ENCODE measurements at regions not wholly inside any gene's neighbourhood (a gene's known extent, or its start where the extent isn't known, plus 50 kb on each side); places are given as distances from the start of the nearest gene placed in this dataset.

GRCh38 chr11:112583261-112583893 lies 322.7 kb upstream of the PLET1 start:
- ChIA-PET CTCF (no interaction called here), POLR2A (no interaction called here)
- Histone ChIP-seq H3K36me3 (ENCODE audit: control insufficient read depth, insufficient read depth, low read length) (no peaks in the 10 kb centered on the region), H3K4me3 (ENCODE audit: low read depth in 2 of 2, low read length in 2 of 2) (no peak overlapping the region), H3K4me1 (ENCODE audit: control insufficient read depth, insufficient read depth, low read length) (no peaks in the 10 kb centered on the region), H3K27ac (ENCODE audit: low read length) (no peak overlapping the region), H3K9me3 (ENCODE audit: control insufficient read depth, insufficient read depth, low read depth, low read length) (no peaks in the 10 kb centered on the region), H3K27me3 (ENCODE audit: control insufficient read depth, insufficient read depth, low read length) (peaks cover 9% of the 10 kb centered on the region)
- no peak for TF ChIP-seq REST (IDR thresholded peaks at IDR 0.05; ENCODE audit: insufficient read depth in 1 of 2, low read depth in 2 of 2, low read length in 1 of 2)
- TF ChIP-seq POLR2AphosphoS5 (IDR thresholded peaks at IDR 0.05; ENCODE audit: low read depth, low read length), result no peak
- in situ Hi-C loops (cut with HindIII; ENCODE audit: low pct_unique_long_range_greater_than_20kb, low sequenced_read_pairs) (no loop called here), intact Hi-C loops (cut with micrococcal nuclease; ENCODE audit: unreplicated experiment) (loop anchor here (10.0 kb wide), 1 partner anchor 531 kb away; no protein-coding TSS in a partner anchor)
- ATAC-seq, result no peak
- DNase-seq (ENCODE audit: low read depth, low spot score), result no peak
- no TSS peak for BruUV-seq (replicated peaks)

- ChIA-PET CTCF (no interaction called here), POLR2A (no interaction called here)
Observed at GRCh38 chr11:112584672-112585071, 324.0 kb upstream of the PLET1 start.

More at GRCh38 chr11:112584672-112585071, 324.0 kb upstream of the PLET1 start:
- intact Hi-C loops (cut with micrococcal nuclease; ENCODE audit: unreplicated experiment) (loop anchor here (5.0 to 10.0 kb wide), 2 partner anchors 292 to 530 kb away; no protein-coding TSS in a partner anchor), in situ Hi-C loops (cut with HindIII; ENCODE audit: low pct_unique_long_range_greater_than_20kb, low sequenced_read_pairs) (no loop called here)
- no TSS peak for BruUV-seq (replicated peaks)
- ATAC-seq, result no peak
- no peaks in the 10 kb centered on the region for H3K9me3 ChIP-seq (ENCODE audit: control insufficient read depth, insufficient read depth, low read depth, low read length)
- H3K27me3 ChIP-seq (ENCODE audit: control insufficient read depth, insufficient read depth, low read length), result peaks cover 6% of the 10 kb centered on the region; the same call in 1 of the 2 replicates
- H3K27ac ChIP-seq (ENCODE audit: low read length), result no peak overlapping the region
- no peaks in the 10 kb centered on the region for H3K36me3 ChIP-seq (ENCODE audit: control insufficient read depth, insufficient read depth, low read length)
- DNase-seq (ENCODE audit: low read depth, low spot score), result no peak
- H3K4me3 ChIP-seq (ENCODE audit: low read depth in 2 of 2, low read length in 2 of 2), result no peak overlapping the region
- peak; percentile 32 for TF ChIP-seq CTCF (IDR thresholded peaks at IDR 0.05)
- TF ChIP-seq TCF7L2 (IDR thresholded peaks at IDR 0.05; ENCODE audit: low read depth, low read length), result no peak
- TF ChIP-seq SIN3A (IDR thresholded peaks at IDR 0.05; ENCODE audit: borderline replicate concordance, insufficient read depth, low read depth, low read length), result no peak
- no peak for TF ChIP-seq REST (IDR thresholded peaks at IDR 0.05; ENCODE audit: insufficient read depth in 1 of 2, low read depth in 2 of 2, low read length in 1 of 2)
- no peaks in the 10 kb centered on the region for H3K4me1 ChIP-seq (ENCODE audit: control insufficient read depth, insufficient read depth, low read length)
